Fibroblast of skin of back (primary cell): ENCODE measurements at regions not wholly inside any gene's neighbourhood (a gene's known extent, or its start where the extent isn't known, plus 50 kb on each side); places are given as distances from the start of the nearest gene placed in this dataset.
A peak's percentile ranks its signal among the peaks of the same experiment; 100 is the strongest.

Experiments
- DNase-seq: peaks from one replicate; pipeline ENCODE4 v3.0.0-alpha.2; 2013

GRCh38 chr1:117809764-117810163 lies 119.7 kb downstream of the GDAP2 start:
- DNase-seq, result no peak

- DNase-seq, result no peak
Observed at GRCh38 chr1:117810553-117810952, 118.9 kb downstream of the GDAP2 start.

- peak; percentile 70 for DNase-seq
Observed at GRCh38 chr1:117812869-117813511, 116.4 kb downstream of the GDAP2 start.
